GM23338 (cell line): ENCODE measurements at regions not wholly inside any gene's neighbourhood (a gene's known extent, or its start where the extent isn't known, plus 50 kb on each side); places are given as distances from the start of the nearest gene placed in this dataset.

Source experiments
- EZH2 ChIP-seq: fragments of 200-600 bp; sonication (generic); IDR thresholded peaks from one replicate; pipeline ENCODE4 v1.8.0; 2017; ENCODE audit warnings: antibody characterized with exemption, mild to moderate bottlenecking, low read depth; ENCODE audit not compliant: unreplicated experiment
- EZH2phosphoT487 ChIP-seq: fragments of 200-600 bp; sonication (generic); IDR thresholded peaks from one replicate; pipeline ENCODE4 v1.8.1; 2018; ENCODE audit warnings: antibody characterized with exemption; ENCODE audit not compliant: unreplicated experiment
- JUNB ChIP-seq: IDR thresholded peaks from one replicate; pipeline ENCODE4 v1.6.1; 2016; ENCODE audit warnings: antibody characterized with exemption; ENCODE audit not compliant: unreplicated experiment
- NANOG ChIP-seq: IDR thresholded peaks from 2 replicates; pipeline ENCODE4 v1.6.1; 2016; ENCODE audit warnings: antibody characterized with exemption, borderline replicate concordance
- POLR2AphosphoS5 ChIP-seq: IDR thresholded peaks from 2 replicates; pipeline ENCODE4 v1.6.1; 2016; ENCODE audit warnings: antibody characterized with exemption, low read depth
- TF ChIP-seq, protein P1 (sequence below): IDR thresholded peaks from one replicate; pipeline ENCODE4 v1.6.1; 2018; ENCODE audit warnings: antibody characterized with exemption; ENCODE audit not compliant: unreplicated experiment
- TF ChIP-seq, protein P2 (sequence below), 2 experiments: fragments of 200-600 bp in 1 of 2; sonication (generic) in 1 of 2; conservative IDR thresholded peaks; 2 replicates each; pipeline versions ENCODE4 v1.5.1 to v1.6.1; 2016 to 2017; ENCODE audit warnings: antibody characterized with exemption in 2 of 2, low read depth in 2 of 2, mild to moderate bottlenecking in 2 of 2, moderate library complexity in 1 of 2

DNA sequence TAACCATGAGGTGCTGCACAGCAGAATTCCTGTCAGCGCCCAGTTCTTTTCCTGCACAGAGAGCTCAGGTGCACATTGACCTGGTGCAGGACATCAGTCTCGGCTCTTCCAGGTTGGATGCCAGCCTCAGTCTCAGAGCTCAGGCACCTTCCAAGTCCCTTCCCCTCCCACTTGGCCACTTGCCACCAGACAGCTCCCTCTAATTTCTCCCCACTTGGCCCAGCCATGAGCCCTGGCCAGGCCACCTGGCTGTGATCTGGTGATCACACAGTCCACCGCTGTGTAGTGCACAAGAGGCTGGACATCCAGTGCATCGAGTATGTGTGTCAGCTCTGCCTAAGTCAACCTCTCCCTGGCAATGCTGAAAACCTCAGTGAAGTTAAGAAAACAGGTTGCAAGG lies 336.6 kb upstream of the MYT1L start:
- TF ChIP-seq EZH2, result no peak
- TF ChIP-seq, protein P1, sequence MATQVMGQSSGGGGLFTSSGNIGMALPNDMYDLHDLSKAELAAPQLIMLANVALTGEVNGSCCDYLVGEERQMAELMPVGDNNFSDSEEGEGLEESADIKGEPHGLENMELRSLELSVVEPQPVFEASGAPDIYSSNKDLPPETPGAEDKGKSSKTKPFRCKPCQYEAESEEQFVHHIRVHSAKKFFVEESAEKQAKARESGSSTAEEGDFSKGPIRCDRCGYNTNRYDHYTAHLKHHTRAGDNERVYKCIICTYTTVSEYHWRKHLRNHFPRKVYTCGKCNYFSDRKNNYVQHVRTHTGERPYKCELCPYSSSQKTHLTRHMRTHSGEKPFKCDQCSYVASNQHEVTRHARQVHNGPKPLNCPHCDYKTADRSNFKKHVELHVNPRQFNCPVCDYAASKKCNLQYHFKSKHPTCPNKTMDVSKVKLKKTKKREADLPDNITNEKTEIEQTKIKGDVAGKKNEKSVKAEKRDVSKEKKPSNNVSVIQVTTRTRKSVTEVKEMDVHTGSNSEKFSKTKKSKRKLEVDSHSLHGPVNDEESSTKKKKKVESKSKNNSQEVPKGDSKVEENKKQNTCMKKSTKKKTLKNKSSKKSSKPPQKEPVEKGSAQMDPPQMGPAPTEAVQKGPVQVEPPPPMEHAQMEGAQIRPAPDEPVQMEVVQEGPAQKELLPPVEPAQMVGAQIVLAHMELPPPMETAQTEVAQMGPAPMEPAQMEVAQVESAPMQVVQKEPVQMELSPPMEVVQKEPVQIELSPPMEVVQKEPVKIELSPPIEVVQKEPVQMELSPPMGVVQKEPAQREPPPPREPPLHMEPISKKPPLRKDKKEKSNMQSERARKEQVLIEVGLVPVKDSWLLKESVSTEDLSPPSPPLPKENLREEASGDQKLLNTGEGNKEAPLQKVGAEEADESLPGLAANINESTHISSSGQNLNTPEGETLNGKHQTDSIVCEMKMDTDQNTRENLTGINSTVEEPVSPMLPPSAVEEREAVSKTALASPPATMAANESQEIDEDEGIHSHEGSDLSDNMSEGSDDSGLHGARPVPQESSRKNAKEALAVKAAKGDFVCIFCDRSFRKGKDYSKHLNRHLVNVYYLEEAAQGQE, result no peak
- TF ChIP-seq, protein P2, sequence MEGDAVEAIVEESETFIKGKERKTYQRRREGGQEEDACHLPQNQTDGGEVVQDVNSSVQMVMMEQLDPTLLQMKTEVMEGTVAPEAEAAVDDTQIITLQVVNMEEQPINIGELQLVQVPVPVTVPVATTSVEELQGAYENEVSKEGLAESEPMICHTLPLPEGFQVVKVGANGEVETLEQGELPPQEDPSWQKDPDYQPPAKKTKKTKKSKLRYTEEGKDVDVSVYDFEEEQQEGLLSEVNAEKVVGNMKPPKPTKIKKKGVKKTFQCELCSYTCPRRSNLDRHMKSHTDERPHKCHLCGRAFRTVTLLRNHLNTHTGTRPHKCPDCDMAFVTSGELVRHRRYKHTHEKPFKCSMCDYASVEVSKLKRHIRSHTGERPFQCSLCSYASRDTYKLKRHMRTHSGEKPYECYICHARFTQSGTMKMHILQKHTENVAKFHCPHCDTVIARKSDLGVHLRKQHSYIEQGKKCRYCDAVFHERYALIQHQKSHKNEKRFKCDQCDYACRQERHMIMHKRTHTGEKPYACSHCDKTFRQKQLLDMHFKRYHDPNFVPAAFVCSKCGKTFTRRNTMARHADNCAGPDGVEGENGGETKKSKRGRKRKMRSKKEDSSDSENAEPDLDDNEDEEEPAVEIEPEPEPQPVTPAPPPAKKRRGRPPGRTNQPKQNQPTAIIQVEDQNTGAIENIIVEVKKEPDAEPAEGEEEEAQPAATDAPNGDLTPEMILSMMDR (conservative IDR thresholded peaks at IDR 0.05; ENCODE audit: low read depth in 2 of 2), result no peak
- no peak for TF ChIP-seq EZH2phosphoT487
- no peak for TF ChIP-seq NANOG
- no peak for TF ChIP-seq JUNB
- TF ChIP-seq POLR2AphosphoS5, result no peak
